Dermis blood vessel endothelial cell (primary cell): ENCODE measurements at regions not wholly inside any gene's neighbourhood (a gene's known extent, or its start where the extent isn't known, plus 50 kb on each side); places are given as distances from the start of the nearest gene placed in this dataset.

Experiments
- DNase-seq: peaks from one replicate; pipeline ENCODE4 v3.0.0; 2010

- no peak for DNase-seq
These were observed 89.2 kb downstream of the KCNRG start for GRCh38 chr13:50104493-50104892.

DNA sequence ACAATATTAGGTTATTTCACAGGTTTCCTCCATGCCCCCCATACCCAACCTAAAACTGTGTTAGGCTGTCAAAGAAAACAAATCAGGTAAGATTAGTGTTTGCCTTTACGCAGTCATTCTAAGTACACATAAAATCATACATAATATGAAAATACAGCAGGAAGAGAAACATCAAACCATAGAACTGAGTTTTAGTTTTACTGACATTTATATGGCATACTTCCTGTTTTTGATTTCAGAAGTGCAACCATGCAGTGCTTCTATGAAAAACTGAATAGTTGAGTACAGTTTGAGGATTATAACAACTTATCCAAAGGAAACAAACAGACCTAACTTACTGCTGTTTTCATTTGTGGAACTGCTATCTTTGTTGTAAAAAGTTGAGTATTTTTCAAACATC, 91.3 kb downstream of the KCNRG start:
- no peak for DNase-seq

GRCh38 chr13:50107205-50107604, 92.0 kb downstream of the KCNRG start:
- DNase-seq: no peak

- no peak for DNase-seq
These were observed 99.7 kb downstream of the KCNRG start for GRCh38 chr13:50114961-50115360.

- no peak for DNase-seq
These were observed 100.5 kb downstream of the KCNRG start for GRCh38 chr13:50115695-50116094.

GRCh38 chr13:50116430-50116973, 101.3 kb downstream of the KCNRG start:
- DNase-seq: peak; percentile 75

GRCh38 chr13:50119591-50119990, 104.3 kb downstream of the KCNRG start:
- no peak for DNase-seq

GRCh38 chr13:50122455-50122854, 107.2 kb downstream of the KCNRG start:
- DNase-seq: no peak

DNA sequence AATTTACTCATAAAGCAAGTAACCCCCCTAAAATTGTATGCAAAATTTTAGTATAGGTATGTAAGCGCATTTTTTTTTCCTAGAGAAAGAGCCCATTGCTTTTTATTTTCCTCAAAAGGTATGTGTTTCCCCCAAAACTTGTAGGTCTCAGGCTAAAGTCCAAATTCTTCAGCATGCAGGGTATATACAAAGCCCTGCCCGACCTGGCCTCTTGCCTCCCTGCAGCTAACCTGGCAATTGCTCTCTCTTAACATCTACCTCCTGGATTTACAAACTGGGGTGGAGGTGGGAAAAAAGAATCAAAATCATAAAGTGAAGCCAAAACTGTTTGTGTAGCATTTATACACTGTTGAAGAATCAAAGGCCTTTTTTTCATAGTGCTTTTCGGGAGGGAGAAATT, 107.8 kb downstream of the KCNRG start:
- no peak for DNase-seq

DNA sequence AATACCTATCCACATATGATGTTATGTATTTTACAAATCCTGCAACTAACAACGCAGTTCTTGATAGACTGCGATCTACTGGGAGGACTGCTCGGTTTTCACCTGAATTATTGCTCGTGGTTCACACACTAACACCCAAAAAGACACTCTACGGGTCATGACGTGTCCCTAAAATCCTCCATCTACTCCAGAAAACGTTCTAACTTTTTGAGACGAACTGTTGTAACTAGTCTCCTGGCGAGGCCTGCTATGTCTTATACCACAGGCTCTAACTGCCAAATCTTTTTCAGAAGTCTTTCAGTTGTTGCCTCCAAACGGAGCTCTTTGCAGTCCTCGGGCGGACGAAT, 108.2 kb downstream of the KCNRG start:
- DNase-seq: no peak

GRCh38 chr13:50123862-50124535, 108.8 kb downstream of the KCNRG start:
- peak; percentile 97 for DNase-seq

- DNase-seq: peak; percentile 68
These were observed 109.5 kb downstream of the KCNRG start for GRCh38 chr13:50124536-50125303.

DNA sequence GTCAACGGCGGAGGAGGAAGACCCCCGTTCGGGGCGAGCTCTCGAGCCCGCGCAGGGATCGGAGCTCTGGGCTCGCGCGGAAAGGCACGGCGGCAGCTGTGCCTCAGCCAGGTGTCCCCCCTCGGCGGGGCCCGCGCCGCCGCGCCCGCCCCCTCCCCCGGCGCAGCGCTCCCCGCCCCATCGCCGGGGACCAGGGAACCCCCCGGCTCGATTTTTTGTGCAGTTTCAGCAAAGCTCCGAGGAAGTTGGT, 110.0 kb downstream of the KCNRG start:
- no peak for DNase-seq

DNA sequence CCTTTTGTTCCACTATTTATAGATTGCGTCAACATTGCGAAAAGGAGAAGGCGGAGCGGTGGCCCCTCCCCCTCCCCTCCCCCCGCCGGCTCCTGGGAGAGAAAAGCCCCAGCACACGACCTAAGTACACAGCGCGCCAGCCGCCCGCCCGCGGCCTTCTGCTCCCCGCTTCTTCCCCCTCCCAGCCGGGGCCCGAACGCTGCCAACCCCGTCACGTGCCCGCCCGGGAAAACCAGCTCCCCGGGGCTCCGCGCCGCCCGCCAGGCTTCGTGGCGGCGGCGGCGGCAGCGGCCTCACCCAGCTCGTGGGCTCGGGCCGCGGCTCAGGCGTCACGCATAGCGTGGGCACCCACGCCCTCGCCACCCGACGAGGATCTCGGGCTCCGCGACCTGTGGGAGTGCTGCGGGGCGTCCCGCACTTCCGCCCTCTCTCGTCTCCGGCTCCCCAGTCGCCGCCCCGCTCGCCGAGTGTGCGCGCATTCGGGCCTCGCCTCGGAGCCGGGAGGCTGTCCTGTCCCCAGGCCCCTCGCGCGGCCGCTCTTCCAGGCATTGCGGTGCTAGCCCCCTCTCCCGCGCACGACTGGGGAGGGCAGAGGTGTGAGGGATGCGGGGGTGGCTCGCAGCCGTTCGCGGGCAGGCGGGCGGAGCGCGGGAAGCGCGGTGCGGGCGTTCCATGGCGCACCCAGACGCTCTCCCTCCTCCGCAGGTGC, 110.5 kb downstream of the KCNRG start:
- DNase-seq: peak; percentile 87

GRCh38 chr13:50126263-50126992, 111.2 kb downstream of the KCNRG start:
- DNase-seq: peak; percentile 57

- peak; percentile 30 for DNase-seq
These were observed 111.9 kb downstream of the KCNRG start for GRCh38 chr13:50126993-50127725.

DNA sequence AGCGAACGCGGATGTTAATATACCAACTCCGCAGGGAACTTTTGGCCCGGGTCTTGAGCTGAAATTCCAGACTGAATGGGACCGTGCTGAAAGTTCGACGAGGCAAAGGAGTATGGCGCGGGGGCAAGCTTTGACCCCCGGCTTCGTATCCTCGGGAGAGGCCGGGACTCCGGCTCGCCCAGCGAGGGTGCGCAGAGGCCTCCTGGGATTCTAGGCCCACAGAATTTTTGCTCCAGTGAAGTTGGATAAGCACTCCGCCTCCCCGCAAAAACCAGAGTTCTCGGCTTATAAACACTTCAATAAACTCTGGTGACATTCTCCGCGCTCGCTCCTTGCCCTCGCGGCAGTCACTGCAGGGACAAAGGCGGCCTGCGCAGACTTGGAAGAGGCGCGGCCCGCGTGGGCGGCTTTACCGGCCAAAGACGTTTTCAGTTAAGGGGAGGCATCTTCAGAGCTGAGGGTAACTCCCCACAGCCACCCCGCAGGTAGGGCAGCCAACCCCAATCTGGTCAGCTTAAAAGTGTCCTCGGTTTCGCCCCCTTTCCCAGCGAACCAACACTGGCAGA, 112.6 kb downstream of the KCNRG start:
- DNase-seq: no peak

GRCh38 chr13:50128428-50128931, 113.2 kb downstream of the KCNRG start:
- no peak for DNase-seq

- DNase-seq: no peak
These were observed 113.9 kb downstream of the KCNRG start for GRCh38 chr13:50129081-50129705.

DNA sequence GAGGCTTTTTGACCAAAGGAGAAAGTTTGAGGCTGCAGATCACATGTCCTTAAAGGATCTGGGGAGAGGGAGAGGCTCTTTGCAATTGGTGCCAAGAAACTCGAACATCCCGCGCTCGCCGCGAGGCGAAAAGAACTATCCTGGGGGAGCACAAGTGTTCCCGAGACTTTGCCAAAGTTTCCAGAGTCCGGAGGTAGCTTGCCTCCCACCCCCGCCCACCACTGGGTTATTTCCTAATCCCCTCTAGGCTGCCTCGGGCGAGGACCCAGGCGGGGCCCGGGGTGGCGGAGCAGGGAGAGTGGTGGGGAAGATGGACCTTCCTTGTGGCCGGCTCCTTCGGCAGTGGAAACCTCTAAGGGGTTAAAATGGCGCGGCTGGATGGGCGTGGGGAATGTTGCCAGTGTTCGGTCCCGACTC, 114.5 kb downstream of the KCNRG start:
- DNase-seq: no peak
